ENCODE measurements at regions not wholly inside any gene's neighbourhood (a gene's known extent, or its start where the extent isn't known, plus 50 kb on each side); places are given as distances from the start of the nearest gene placed in this dataset.

GRCh38 chr9:120291050-120291449, 288.9 kb downstream of the CDK5RAP2 start:
- DNase-seq = no peak

DNA sequence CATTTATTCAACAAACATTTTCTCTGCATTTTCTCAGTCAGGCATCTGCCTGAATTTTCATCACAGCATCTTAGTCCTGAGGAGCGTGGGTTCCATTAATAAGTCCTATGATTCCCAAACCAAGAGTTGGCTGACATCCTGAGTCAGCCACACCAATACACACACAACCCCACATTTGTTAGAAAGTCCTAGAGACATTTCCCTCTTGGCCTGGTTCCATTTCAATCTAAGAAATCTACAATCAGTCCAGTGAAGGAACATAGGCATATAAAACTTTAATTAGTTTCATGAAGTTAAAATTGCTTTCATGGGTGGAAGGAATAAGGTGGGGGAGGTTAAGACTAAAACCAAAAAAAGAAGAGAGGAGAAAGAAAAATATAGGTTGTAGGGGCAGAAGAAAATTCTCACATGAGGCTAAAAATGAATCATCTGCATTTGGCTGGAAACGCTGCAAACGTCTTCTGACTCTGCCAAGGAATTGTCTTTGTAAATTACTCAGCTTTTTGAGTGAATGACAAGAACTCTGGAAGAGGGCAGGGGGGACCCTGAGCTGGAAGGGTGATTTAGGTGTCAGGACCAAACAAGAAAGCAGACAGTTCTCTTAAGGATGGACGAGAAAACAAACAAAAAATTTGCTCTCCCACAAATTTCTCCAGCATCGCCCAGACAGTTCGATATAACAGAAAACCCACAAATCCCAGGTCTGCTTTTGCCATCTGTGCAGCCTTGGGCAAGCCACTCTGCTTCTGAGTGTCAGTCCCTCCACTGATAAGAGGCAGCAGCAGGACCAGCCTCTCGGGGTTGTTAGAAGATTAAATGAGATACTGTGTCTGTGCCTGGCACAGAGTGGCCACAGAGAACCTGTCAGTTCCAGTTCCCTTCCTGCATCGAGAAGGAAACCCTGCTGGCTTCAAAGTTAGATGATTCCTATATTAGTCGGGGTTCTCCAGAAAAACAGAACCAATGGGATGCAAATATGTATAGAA, 289.7 kb downstream of the CDK5RAP2 start:
- no peak for DNase-seq

- no peak for DNase-seq
These were observed 290.9 kb downstream of the CDK5RAP2 start for GRCh38 chr9:120289098-120289497.

DNA sequence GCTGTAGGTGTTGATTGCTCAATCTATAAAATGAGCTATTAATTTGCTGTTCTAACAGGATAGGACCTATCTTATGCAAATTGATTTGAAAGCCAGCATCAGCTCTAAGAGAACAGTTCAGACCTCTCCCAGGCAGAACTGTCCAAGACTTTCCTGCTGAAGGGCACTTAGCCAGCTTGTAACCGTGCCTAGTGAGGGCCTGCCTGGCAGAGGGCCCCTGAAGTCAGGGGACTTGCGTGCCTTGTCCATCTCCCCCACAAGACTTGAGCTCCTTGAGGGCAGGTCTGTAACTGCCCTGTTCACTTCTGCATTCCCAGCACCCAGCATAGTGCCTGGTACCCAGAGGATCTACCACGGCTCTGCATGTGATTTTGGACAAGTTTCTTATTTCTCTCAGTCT, 293.4 kb downstream of the CDK5RAP2 start:
- DNase-seq = no peak

DNA sequence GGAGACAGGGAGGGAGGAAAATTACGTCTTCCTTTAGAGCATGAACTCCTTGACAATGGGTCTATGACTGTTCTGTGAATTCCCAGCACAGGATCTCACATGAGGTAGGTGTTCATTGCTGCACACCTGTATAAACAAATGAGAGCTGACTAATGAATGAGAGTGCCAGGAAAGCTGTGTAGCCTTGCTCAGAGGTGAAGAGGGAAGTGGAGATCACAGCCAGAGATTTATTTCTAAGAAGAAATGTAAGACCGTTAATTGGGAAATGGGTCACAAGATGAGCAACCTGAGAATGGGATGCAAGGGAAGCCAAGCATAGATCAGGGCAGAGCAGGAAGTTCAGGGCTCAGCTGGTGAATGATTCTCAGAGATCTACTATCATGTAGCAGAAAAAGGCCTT, 295.1 kb downstream of the CDK5RAP2 start:
- DNase-seq = no peak

GRCh38 chr9:120281665-120282064, 298.3 kb downstream of the CDK5RAP2 start:
- DNase-seq = no peak

DNA sequence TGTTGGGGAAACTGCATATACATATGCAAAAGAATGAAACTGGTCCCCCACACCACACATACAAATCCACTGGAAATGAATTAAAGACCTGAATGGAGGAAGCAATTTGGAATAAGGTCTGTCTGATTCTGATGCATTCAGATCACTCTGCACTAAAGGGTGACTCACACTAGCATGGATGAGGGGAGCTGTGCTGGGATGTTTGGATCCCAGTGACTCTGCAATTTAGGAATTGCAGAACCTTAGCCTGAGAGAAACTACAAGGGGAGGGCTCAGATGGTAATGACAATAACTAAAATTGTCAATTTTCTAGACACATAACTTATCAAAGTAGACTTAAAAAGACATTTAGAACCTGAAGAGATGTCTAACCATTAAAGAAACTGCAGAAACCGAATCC, 312.0 kb downstream of the CDK5RAP2 start:
- no peak for DNase-seq

GRCh38 chr9:120265791-120266190, 314.2 kb downstream of the CDK5RAP2 start:
- DNase-seq = no peak

DNA sequence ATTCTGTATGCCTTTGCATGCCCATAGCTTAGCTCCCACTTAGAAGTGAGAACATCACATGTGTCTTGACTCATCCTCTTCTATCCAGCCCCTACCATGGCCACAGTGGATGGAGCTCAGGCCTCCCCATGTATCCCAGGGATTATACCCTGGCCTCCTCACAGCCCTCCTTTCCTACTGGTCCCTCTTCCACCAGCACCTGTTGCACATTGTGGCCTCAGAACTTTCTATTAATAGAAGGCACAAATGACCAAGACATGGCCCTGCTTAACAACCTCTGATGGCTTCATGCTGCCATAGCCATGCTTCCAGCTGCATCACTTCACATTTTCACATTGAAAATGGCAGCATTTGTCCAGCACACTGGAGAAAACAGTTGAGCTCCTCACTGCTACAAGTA, 315.4 kb downstream of the CDK5RAP2 start:
- DNase-seq = no peak

DNA sequence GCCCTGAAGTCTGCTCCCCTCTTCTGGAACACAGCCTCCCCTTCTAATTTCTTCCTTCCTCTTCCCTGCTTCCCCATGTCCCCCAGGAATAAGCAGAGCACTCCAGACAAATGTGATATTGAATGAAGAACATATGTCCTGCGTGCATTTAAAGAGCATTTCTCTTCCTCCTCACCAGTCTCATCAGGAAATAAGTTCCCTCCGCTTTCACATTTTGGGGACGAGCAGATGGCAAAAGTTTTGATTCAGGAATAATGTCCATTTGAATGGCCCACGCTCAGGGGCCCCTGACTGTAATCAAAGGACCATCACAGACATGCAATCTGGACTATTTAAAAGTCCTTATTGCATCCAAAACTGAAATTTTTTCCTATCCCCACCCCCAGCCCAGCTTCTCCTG, 316.1 kb downstream of the CDK5RAP2 start:
- DNase-seq = no peak

DNA sequence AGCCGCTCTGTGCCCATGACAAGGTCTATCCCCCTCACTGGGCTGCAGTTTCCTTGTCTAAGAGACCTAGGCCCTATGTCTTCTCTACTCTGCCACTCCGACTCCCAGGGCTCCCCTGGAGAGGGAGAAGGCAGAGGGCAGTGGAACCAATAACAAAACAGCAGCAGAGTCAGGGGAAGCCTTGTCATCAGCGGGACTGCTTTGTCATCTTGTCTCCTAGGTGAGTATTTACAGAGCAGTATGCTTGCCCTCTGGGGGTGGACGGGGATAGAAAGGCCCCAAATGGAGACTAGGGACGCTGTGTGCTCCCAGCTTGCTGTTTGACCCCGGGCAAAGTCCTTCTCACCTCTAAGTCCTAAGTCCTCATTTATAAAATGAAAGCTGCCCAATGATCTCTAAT, 318.5 kb downstream of the CDK5RAP2 start:
- DNase-seq = no peak

GRCh38 chr9:120259100-120259499, 320.9 kb downstream of the CDK5RAP2 start:
- DNase-seq = no peak

DNA sequence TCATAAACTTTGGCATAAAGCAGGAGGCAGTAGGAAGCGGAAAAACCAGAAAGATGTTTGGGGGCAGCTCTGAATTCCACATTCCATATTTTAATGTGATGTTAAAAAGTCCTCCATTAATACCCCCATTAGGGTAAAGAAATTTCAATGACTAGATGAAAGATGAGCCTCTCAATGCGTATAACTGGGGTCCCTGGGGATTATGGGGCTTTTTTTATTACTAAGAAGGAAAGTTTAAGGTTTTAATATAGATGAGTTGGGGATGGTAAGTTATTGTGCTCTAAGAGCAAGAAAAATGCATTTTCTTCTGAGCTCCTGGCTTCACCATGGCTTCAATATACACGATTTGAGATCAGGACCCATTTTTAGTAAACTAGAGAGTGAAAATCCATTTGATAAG, 321.9 kb downstream of the CDK5RAP2 start:
- DNase-seq = no peak

DNA sequence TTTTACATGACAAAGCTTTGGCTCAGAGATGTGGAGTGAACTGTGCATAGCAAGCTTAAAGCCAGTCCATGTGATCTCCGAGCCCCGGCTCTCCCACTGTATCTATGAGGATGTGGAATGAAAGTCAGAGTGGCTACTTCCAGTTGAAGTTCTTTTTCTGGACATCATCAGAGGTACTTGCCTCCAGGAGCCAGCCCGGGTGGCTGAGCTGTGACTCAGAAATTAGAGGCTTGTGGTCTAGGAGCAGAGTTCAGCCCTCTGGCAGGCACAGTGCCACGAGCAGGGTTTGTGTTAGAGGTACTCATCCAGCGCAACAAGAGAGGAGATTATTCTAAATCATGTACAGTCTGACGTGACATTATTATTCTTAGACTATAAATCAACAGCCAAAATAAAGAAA, 322.5 kb downstream of the CDK5RAP2 start:
- no peak for DNase-seq

- DNase-seq = no peak
These were observed 323.8 kb downstream of the CDK5RAP2 start for GRCh38 chr9:120256146-120256545.

- no peak for DNase-seq
These were observed 327.7 kb downstream of the CDK5RAP2 start for GRCh38 chr9:120252248-120252647.

DNA sequence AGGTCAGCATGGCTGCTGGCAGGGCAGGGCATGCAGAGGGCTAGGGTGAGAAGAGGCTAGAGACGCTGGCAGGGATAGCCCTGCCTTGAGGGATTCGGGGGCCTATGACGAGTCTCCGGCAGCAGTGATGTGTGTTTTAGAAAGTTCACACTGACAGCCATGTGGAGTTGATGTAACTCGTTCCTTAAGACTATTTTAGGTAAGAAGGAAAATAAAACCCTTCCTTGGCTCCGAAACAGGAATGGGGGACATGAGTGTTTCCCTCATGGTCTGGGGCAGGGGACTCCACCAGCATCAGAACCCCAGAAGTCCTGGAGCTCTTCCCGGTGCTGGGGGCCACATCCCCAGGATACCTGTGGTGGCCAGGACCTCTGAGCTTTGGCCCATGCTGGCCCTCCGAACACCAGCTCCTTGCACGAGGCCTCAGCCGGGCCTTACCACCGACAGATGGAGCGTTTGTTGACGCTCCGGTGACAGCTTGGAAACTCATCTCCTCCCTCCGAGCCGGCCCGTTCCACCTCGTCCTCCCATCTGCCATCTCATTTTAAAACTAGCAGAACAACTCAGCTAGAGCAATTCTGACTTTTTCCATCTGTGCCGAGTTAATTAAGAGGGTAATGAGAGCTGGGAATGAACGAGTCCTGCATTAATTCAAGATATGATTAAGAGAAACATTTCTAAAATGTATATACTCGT, 337.7 kb downstream of the CDK5RAP2 start:
- no peak for DNase-seq

- no peak for DNase-seq
These were observed 343.4 kb downstream of the CDK5RAP2 start for GRCh38 chr9:120236596-120236995.

DNA sequence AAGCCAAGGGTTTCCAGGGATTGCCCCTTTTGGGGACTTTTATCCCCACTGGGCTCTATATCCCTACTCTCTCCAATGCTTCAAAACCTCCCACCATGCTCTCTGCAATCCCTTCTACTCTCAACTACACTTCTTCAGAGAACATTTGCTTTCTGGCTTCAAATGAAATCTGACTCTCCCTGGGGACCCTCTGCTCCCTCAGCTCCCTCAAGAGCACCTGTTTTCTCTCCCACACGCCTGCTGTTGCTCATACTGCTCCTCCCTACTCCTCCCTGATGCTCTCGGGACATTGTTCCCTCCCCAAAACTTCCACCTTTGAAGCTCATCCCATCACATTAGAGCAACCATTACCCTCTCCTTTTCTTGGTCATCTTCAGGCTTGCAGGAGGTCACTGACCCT, 344.9 kb downstream of the CDK5RAP2 start:
- DNase-seq = no peak

DNA sequence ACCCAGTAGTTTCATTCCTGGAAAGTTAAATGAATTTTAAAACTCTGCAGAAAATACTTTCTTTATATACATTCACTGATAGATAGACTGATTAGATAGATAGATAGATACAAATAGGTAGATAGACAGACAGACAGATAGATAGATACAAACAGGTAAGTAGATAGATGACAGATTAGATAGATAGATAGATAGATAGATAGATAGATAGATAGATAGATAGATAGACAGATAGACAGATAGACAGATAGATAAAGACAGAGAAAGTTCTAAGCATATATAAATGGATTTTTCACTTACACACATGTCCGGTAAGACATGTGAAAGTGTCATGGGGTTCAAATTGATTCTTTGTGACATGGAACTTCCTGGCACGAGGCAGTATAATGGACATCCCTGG, 349.7 kb downstream of the CDK5RAP2 start:
- DNase-seq = no peak

DNA sequence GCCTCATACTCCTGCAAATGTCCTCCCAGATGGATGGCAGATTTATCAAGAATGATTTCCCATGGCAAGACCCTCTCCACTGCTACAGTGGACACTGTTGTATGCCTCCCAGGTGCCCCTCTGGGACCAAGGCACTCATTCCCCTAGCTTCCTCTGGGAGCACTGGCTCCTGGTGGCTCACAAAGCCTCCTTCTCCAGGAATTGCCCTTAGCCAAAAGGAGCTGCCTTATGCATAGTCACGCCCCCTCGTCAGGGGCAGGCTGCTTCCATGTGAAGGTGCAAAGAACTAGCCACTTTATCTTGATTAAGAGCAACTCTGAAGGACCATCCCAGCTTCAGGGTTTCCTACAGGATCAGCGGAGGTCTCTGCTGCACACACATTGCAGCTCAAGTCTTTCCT, 358.1 kb downstream of the CDK5RAP2 start:
- DNase-seq = no peak

- no peak for DNase-seq
These were observed 365.6 kb downstream of the CDK5RAP2 start for GRCh38 chr9:120214332-120214731.

- no peak for DNase-seq
These were observed 367.1 kb downstream of the CDK5RAP2 start for GRCh38 chr9:120212853-120213200.

GRCh38 chr9:120212153-120212852, 367.7 kb downstream of the CDK5RAP2 start:
- DNase-seq = no peak

All from CD4-positive, alpha-beta T cell treated with Interleukin-1 beta for 1 hour (primary cell).